DND-41 (cell line): ENCODE measurements at regions not wholly inside any gene's neighbourhood (a gene's known extent, or its start where the extent isn't known, plus 50 kb on each side); places are given as distances from the start of the nearest gene placed in this dataset.

Experiments used
- EZH2 ChIP-seq: IDR thresholded peaks from 3 replicates; pipeline ENCODE4 v1.6.1; 2012; ENCODE audit warnings: borderline replicate concordance, low read depth, mild to moderate bottlenecking, moderate library complexity, low read length, inconsistent platforms; ENCODE audit not compliant: severe bottlenecking
- TF ChIP-seq, protein P1 (sequence below): IDR thresholded peaks from 2 replicates; pipeline ENCODE4 v1.5.1; 2012; ENCODE audit warnings: borderline replicate concordance, low read length, moderate library complexity, mild to moderate bottlenecking; ENCODE audit not compliant: poor library complexity, severe bottlenecking; ENCODE audit errors: extremely low read depth

DNA sequence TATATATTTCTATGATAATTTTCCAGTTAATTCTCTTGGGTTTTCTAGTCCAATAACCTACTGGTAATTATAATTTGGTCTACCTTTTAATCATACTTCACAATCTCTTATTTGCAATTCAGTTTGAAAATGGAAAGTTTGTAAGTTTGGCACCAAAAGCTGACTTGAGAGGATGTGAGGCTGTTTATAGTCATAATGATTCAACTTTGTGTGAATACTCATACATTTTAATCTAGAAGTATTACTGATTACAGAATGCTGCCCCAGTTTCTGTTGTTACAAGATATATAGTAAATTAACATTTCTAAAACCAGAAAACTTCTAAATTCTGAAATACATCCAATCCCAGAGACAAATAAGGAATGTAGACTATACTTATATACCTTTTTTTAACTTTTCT lies 158.2 kb downstream of the SLC38A4 start:
- TF ChIP-seq, protein P1, sequence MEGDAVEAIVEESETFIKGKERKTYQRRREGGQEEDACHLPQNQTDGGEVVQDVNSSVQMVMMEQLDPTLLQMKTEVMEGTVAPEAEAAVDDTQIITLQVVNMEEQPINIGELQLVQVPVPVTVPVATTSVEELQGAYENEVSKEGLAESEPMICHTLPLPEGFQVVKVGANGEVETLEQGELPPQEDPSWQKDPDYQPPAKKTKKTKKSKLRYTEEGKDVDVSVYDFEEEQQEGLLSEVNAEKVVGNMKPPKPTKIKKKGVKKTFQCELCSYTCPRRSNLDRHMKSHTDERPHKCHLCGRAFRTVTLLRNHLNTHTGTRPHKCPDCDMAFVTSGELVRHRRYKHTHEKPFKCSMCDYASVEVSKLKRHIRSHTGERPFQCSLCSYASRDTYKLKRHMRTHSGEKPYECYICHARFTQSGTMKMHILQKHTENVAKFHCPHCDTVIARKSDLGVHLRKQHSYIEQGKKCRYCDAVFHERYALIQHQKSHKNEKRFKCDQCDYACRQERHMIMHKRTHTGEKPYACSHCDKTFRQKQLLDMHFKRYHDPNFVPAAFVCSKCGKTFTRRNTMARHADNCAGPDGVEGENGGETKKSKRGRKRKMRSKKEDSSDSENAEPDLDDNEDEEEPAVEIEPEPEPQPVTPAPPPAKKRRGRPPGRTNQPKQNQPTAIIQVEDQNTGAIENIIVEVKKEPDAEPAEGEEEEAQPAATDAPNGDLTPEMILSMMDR = no peak
- no peak for TF ChIP-seq EZH2
